DMS 273 (cell line): ENCODE measurements at regions not wholly inside any gene's neighbourhood (a gene's known extent, or its start where the extent isn't known, plus 50 kb on each side); places are given as distances from the start of the nearest gene placed in this dataset.

Source experiments
- DNase-seq: peaks from one replicate; lab custom pipeline; 2025; ENCODE audit not compliant: unreplicated experiment; lab: John Stamatoyannopoulos, UW

DNA sequence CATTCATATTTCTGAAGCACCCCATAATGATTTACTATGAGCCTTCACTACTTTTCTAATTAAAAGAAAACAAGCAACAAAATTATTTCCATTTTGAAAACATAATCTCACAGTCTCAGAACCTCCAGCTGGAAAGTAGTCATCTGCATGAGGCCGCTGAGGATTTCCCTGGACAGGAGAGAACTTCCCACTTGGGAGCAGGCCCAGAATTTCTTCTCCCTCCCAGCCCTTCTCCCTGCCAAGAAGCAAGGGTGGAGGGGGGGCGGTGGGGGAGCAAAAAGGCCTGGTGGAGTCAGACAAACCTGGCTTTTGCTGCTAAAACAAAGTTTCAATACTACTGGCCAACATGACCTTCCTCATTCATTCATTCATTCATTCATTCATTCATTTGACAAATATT is 167.3 kb downstream of the PJA1 start:
- no peak for DNase-seq

DNA sequence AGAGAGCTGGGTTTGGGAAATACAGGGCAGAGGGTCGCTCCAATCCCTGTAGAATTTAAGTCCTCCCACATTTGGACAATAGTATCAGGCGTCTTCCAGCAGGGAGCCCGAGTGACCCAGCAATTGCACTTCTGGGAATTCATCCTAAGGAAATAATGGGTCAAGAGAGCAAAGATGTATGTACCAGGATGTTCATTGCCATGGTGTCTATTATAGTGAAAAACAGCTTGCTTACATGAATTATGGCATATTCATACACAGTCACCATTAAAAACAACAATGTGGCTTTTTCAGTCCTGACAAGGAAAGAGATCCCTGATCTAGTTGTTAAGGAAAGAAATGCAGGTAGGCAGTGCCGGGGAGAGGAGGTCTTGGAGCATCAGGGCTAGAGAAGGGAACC is 167.7 kb downstream of the PJA1 start:
- DNase-seq = no peak

DNA sequence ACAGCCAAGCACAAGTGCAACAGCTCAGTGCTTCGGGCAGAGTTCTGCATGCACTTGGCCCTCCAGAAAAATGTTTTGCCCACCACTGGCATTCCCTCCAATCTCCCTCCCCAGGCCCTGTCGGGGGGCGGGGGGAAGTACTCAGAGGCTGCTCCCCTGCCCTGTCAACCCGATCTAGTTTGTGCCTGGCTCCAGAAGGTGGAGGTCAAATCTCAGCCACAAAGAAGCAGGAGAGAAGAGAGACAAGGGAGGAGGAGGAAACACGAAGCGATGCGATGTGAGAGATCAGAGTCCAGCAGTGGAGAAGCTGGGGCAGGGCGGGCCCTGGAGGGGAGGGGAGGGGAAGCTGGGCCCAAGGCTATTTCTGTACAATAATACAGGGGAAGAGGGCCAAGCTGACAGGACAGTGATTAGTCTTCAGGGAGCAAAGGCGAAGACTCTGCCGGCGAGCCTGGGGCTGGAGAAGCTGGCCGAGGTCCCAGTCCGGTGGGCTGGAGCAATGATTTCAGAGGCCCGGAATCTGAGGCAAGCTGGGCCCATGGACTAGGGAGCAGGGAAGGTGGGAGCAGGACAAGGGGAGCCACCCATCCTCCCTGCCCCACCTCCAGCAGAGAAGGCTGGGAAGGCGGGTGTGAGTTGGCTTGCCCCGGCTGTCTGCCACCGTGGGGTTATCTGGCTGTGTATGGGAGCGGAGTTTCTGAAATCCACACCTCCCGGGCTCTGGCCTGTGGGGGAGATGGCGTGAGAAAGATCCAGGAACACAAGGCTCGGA is 167.1 kb downstream of the EFNB1 start:
- DNase-seq = no peak

DNA sequence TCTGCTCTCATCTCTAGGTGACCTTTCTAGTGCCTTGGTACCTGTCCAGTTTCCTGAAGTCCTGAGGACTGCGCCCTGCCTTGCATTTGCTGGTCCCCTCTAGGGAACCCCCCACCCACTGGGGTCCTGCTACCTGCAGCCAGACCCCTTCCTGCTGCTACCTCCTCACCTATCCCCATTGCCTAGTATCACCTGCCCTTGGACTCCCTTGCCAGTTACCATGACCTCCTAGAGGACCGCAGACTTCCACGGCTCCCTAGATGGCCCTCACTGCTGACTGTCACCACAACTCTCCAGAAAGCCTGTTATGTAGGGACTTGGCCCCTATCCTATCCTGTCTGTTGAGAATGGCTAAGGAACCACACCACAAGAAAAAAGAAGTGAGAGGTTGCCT is 166.6 kb downstream of the EFNB1 start:
- no peak for DNase-seq

DNA sequence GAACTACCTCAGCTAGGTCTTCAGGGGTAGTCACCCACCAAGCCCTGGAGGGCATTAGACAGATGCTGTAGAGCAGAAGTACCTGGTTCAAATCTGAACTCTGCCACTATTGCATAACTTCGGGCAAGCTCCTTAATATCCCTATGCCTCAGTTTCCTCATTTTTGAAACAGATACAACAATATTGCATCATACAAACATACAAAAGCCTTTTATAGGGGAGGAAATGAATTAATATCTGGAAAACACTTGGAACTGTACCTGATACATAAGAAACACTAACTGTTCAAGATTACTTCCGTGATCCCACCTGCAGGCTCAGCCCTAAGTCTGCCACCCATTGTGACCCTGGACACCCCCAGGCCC is 166.1 kb downstream of the EFNB1 start:
- DNase-seq = no peak

DNA sequence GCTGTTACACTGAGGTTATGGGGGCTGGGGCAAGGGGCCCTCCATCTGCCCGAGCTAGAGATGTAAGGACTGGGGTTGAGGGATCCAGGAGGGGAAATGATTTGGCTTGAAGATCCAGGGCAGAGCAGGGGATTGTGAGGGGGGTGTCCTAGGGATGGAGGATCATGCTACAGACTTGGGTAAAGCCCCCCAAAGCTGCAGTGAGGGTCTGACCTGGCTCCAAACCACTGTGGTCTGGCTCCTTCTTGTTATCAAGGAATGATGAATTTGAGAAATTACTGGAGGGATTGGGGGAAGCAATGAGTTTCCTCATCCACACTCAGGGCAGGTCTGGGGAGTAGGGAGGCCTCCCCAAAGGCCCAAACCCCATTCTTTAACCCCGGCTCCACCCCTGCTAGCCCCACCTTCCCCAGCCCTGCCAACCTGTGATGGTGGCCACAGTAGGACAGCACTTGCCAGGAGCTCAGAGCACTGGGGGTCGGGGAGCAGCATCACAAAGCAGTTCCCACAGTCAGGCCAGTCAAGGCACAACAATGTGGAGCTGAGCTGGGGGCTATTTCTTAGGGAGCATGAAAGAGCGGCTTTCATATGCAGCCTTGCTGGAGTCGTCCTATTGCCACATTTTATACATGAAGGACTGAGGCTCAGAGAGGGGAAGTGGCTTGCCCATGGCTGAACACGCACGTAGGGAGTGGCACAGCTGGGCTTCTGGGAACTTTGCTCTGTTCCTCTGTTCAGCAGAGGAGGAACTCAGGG is 165.5 kb downstream of the EFNB1 start:
- DNase-seq = no peak

DNA sequence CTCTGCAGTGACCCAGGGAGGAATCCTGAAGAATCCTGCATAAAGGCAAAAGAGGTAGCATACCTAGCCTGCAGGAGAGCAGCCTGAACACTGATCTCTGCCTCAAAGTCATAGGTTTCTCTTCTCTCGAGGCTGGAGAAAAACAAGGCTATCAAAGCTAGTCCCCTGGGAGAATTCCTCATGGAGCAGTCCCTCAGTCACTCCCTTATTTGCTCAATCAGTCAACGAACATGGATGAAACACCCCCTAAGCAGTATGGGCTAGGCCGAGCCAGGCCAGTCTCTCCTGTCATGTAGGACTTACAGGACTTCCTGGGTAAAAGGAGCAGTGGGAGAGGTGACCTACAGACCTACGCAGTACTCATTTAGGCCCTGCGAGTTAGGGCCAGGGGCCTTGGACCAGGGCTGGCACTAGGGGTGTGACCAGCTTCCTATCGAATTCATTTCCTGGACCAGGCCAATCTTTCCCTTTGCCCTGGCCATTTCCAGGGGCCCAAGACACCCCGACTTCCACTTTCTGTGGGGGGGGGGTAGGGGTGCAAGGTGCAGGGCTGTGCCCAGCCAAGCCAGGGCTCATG is 164.1 kb downstream of the EFNB1 start:
- no peak for DNase-seq

DNA sequence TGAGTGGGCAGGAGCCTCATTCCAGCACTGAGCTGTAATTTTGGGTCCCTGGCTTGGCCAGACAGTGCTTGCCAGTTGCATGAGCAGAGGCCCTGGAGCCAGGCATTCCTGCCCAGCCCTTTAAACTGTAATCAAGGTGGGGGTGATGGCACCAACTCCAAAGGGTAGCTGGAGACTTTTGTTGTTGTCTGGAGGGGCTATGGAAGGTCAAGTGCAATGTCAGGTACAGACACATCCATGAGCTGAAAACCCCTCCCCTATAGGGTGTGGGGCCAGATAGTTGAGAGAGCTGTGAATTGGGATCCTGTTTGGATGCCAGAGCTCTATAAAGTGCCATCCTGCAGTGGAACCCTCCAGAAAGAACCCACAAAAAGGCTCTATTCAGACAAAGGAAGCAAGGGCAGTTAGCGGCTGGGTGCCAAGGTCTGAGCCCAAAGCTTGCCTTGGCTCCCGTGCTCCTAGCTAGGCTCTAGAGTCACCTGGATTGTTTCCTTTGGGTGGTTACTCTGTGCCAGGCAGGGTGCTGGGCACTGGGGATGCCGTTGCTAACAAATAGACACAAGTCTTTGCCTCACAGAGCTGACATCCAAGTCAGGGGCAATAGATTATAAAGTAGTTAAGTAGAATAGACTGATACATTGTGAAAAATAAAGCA is 163.0 kb downstream of the EFNB1 start:
- no peak for DNase-seq

DNA sequence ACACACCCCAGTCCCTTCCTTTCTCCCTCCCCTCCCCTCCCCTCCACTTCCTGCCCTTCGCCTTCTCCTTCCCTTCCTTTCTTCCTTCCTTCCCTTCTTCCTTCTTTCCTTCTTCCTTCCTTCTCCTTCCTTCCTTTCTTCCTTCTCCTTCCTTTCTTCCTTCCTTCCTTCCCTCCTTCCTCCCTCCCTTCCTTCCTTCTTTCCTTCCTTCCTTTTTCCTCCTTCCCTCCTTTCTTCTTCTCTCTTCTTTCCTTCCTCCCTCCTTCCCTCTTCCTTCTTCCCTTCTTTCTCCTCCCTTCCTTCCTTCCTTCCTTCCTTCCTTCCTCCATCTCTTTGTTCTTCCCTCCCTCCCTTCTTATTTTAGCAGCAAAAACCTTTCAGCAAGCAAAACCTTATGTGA is 162.1 kb downstream of the EFNB1 start:
- no peak for DNase-seq

DNA sequence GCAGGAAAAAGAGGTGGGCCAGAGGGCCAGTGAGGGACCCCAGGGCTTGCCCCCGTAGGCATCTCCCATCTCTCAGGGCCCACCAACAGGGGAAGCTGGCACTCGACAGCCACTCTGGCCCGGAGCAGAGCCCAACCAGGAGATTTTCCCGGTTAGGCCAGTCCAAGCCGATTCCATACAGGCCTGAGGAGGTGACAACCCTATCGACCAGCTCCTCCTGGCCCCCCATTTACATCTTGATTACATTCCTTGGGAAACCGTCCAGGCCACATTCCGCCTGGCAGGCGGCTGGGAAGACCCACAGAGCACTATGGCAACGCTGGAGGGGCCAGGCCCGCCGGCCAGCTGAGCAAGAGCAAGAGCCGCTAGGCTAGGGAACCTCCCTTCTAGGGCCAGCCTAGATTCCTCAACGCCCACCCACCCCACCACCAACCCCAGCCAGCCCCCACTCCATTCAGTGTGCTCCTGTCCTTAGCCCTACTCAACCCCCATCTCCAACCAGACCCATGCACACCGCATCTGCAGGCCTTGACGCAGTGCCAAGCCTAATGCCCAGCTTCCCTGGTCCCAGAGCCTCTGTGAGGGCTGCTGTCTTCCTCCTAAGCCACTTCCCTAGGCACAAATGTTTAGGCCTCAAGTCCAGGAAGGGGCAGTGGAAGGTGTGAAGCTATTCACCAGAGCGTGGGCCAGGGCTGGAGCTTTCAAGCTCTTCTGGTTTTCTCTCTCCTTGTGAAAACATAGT is 161.2 kb downstream of the EFNB1 start:
- peak; percentile 60 for DNase-seq

DNA sequence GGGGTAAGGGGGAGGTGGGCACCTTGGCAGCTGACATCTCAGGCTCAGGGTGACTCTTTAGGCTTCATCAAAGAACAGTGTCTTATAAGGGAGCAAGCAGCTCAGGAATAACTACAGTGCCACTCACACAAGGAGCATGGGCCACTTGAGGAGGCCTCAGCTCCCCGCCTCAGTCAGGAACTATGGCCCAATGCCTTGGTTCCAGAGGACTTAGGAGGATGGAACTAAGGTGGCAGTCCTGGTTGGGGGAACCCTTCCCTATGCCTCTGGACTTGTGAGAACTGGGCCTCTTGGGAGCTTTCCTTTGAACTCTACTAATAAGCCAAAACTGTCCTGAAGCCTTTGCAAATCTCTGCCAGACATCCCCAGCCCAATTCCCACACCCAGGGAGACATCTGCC is 160.6 kb downstream of the EFNB1 start:
- DNase-seq = no peak

DNA sequence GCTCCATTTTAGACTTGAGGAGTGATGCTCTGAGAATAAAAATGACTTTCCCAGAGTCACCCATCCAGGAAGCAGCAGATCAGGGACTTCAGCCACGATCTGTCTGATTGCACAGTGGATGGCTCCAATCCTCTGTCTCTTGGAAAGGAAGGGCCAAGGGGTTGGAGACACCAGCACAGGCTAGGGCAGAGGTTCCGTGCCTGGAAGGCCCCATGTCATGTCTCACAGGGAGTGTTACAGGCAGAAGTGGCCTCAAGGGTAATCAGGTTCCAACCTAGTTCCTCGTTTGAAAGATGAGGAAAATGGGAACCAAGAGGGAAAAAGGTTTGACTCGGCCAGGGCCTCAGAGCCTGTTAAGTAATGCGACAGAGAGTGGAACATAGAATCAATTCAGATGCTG is 160.0 kb downstream of the EFNB1 start:
- no peak for DNase-seq

DNA sequence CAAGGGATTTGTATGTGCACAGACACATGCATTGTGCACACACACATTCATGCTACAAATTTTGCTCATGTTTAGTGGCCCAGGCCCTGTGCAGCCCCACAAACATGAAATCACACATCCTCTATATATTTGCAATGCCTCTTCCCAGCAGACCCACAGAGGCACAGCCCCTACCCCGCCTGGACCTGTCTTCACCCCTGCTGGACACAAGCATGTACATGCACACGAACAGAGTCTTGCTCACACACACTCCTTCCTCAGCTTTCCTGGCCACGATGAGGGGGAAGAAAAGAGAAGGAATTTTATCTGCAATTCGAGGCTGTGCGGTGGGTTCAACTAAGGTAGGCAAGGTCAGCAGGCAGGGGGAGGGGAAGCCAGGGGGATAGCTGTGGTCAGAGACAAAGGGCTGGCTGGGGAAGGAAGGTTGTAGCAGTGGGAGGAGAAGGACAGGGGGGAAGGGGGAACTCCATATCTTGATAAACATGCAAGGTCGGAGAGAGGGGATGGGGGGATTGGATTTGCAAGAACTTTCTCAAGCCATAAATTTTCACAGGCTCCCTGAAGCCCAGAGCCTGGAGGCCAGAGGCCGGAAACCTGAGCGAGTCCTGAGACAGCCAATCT is 156.4 kb downstream of the EFNB1 start:
- no peak for DNase-seq

DNA sequence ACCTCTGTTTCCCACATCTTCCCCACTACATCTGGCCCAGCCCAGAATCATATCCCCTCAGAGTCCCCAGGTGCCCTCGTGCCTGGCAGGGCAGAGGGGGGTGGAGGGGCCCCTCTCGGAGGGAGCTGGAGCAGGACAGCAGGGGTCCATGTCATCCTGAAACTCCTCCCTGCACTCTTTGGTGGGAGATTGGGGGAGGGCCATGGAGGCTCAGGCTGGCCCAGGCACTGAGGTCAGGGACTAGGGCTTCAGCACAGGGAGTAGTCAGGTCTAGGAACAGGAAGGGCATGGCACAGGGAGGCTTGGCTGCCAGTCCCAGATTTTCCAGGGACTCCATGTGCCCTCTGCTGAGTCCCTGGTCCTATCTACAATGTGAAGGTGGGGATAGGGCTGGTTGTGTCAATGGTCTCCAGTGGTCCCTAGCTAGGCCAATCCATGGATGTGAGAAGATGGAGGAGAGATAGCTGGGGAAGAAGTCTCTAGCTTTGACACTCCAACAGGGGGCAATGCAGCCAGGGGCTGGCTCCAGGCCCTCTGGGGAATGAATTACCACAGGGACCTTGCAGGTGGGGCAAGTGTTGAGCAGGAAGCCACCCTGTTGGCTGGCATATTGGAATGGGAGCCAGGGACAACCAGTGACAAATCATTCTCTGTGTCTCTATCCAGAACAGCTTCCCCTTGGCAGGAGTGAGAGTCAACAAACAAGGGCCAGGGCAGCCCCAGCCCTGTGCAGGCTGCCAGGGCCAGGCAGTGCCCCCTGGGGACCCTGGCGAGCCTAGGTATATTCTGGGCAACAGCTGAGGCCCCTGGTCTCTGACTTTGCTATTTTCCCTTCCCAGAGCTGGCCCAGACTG is 154.4 kb downstream of the EFNB1 start:
- DNase-seq = no peak

DNA sequence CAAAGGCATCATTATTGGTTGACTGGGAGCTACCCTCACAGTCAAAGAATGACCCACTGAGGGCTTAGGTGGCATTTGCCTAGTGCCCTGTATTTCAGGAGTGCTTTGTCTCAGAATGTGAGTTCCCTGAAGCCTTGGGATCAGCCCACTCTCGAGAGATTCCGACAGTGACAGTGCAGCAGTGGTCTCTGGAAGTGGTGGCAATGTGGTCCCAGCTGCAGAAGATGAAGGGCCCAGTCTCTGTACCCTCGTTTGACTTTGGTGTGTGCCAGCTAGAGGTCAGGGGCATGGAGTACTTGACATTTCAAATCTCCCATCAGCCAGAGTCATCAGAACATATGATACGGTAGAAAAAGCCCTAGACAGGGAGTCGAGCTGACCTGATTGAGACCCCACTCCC is 153.7 kb downstream of the EFNB1 start:
- no peak for DNase-seq

DNA sequence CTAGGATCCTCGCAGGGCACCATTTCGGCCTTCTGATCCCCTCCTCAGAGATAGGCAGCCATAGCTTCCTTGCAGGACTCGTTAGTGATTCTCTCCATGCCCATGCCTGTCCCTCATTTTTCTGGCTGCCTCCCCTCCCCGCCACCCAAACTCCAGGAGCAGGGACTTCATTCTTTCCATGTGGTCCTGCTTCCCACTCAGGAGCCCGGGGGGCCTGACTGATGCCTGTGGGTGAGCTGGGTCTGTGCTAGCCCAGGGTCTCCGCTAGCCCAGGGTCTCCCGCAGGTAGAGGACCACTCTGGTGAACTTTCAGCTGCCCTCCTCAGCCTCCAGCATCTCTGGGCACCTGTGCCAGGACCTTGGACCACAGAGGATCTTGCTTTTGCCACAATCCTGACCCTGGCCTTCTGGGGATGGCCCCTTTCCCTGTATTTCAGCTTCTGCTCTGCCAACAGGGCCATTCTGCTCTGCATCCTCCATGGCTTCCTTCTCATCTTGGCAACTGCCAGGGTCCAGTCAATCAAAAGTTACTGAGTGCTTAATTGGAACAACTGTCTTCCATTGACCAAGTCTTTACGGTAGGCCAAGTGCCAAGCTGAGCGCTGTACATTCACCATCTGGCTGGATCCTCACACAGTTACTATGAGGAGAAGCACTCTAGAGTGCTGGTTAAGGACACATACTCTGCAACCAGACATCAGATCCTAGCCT is 152.2 kb downstream of the EFNB1 start:
- DNase-seq = peak; percentile 63

DNA sequence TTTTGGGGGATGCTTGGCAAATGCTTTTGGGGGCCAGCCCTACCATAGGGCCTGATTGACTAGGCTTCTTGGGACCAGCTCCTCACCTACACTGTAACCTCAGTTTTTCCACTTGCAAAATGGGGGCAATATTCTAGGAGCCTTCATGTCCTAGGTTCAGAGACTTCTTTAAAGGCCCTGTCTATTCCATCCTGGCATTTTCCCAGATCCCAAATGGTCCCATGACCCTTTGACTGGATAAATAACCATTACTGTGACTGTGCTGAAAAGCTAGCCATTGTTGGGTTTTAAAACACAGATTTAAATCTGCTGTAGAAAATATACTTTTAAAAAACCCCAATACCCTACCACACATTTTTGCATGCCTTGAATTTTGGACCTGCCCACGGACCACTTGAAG is 149.8 kb downstream of the EFNB1 start:
- DNase-seq = no peak

DNA sequence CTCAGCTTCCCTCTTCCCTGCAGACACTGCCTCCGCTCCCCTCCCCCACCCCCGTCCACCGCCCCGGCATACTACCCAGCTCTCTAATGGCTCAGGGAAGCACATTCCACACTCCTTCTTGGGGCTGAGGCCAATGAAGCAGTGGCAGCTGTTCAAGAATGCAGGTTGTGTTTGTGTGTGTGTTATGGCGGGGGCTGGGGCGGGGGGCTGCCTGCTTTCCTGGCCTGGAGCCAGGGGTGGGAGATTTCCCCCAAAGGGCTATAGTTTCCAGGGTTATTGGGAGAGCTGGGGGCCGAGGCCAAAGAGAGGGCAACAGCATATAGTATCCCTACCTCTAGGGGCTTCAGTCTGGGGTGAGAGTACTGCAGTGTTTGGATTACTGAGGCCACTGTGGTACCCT is 149.4 kb downstream of the EFNB1 start:
- DNase-seq = no peak

DNA sequence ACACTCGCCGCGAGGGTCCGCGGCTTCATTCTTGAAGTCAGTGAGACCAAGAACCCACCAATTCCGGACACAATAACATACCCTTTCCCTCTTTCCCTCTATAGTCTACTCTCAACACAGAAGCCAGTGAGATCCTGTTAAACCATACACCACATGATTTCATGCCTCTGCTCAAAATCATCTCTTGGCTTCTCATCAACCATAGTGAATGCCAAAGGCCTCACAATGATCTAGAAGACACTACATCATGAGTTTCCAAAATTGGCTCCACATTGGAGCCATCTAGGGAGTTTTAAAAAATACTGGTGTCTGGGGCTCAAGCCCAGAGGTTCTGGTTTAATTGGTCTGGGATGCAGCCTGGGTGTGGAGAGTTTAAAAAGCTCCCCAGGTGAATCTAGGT is 124.5 kb downstream of the EFNB1 start:
- DNase-seq = no peak
